Endodermal cell (in vitro differentiated cells): ENCODE measurements at regions not wholly inside any gene's neighbourhood (a gene's known extent, or its start where the extent isn't known, plus 50 kb on each side); places are given as distances from the start of the nearest gene placed in this dataset.

Experiments used
- DNase-seq: peaks from one replicate; pipeline ENCODE4 v3.0.0-alpha.2; 2017
- H3K27ac ChIP-seq: 2 replicates; pipeline ENCODE4 v1.5.1; 2013; ENCODE audit warnings: mild to moderate bottlenecking, low read depth, low read length, moderate library complexity
- H3K27me3 ChIP-seq: 2 replicates; pipeline ENCODE4 v1.6.1; 2013; ENCODE audit warnings: mild to moderate bottlenecking, low read length, moderate library complexity; ENCODE audit not compliant: insufficient read depth, control insufficient read depth, poor library complexity, severe bottlenecking
- H3K36me3 ChIP-seq: 2 replicates; pipeline ENCODE4 v1.7.0; 2013; ENCODE audit warnings: mild to moderate bottlenecking, low read length, moderate library complexity; ENCODE audit not compliant: control insufficient read depth, insufficient read depth
- H3K4me1 ChIP-seq: one replicate; pipeline ENCODE4 v1.7.0; 2013; ENCODE audit warnings: low read length; ENCODE audit not compliant: control insufficient read depth, insufficient read depth
- H3K4me3 ChIP-seq: 2 replicates; pipeline ENCODE4 v1.5.1; 2013; ENCODE audit warnings: mild to moderate bottlenecking, low read length, moderate library complexity
- H3K9ac ChIP-seq: 2 replicates; pipeline ENCODE4 v1.6.1; 2013; ENCODE audit warnings: mild to moderate bottlenecking, low read length, moderate library complexity; ENCODE audit not compliant: poor library complexity, severe bottlenecking; ENCODE audit errors: extremely low read depth
- H3K9me3 ChIP-seq: 2 replicates; pipeline ENCODE4 v1.6.1; 2013; ENCODE audit warnings: mild to moderate bottlenecking, low read length, moderate library complexity; ENCODE audit not compliant: control insufficient read depth
- H3K27ac Mint-ChIP-seq: 2 replicates; pipeline ENCODE4 v1.8.0; 2020; ENCODE audit warnings: mixed read lengths
- H3K27me3 Mint-ChIP-seq: 2 replicates; pipeline ENCODE4 v1.8.0; 2021; ENCODE audit warnings: mild to moderate bottlenecking, mixed read lengths; ENCODE audit not compliant: insufficient read depth
- H3K36me3 Mint-ChIP-seq: 2 replicates; pipeline ENCODE4 v1.8.0; 2020; ENCODE audit warnings: low read depth, mixed read lengths
- H3K4me1 Mint-ChIP-seq: 2 replicates; pipeline ENCODE4 v1.8.0; 2020; ENCODE audit warnings: mixed read lengths
- H3K4me3 Mint-ChIP-seq: 2 replicates; pipeline ENCODE4 v1.8.0; 2020; ENCODE audit warnings: mild to moderate bottlenecking, moderate library complexity, mixed read lengths
- H3K9me3 Mint-ChIP-seq: 2 replicates; pipeline ENCODE4 v1.8.0; 2020; ENCODE audit warnings: mild to moderate bottlenecking, mixed read lengths
- WGBS, 2 experiments: methylation state at CpG; one replicate each; pipeline versions ENCODE4 v1.1.5 to v1.1.7; 2013; ENCODE audit warnings: missing lambda C conversion rate in 2 of 2, mixed read lengths in 1 of 2; ENCODE audit not compliant: insufficient coverage in 1 of 2, insufficient read length in 1 of 2; 5-methylcytosine and 5-hydroxymethylcytosine counted together
- TF ChIP-seq, protein P1 (sequence below): fragments of 200-600 bp; sonication (generic); conservative IDR thresholded peaks from 2 replicates; pipeline ENCODE4 v1.5.0; 2021; ENCODE audit warnings: antibody characterized with exemption, mild to moderate bottlenecking

DNA sequence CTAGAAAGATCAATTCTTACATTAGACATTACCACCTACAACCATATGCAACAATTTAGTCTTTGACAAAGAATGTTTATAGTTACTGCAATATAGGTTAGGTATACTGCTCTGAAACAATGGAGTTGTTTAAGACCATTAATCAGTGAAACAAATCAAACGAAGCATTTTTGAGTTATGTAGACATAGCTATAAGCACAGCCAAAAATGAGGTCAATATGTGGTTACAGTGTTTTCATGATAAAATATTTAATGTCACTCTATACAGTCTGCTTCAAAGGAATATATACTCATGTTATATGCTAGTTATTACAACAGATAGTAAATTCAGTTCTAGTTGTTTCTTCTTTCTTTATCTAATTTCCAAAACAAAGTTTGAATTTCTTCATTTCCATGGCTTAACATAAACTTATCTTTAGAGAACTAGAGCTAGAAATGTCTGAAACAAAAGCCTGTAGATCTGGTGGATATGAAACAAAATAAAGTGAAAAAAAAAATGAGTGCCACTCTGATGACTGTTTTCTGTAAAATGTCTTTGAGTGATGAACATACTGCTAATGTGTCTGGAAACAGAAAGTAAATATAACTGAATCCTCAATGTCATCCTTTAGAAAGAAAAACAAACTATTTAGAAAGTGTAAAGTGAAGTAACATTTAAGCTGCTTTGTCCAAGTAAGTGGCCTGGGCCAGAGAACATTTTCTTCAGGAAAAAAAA is 809.0 kb downstream of the FAT4 start:
- Histone ChIP-seq H3K27ac (no peak overlapping the region), H3K4me3 (no peak overlapping the region), H3K4me1 (no peaks in the 10 kb centered on the region), H3K9ac (no peak overlapping the region), H3K36me3 (no peaks in the 10 kb centered on the region), H3K27me3 (no peaks in the 10 kb centered on the region), H3K9me3 (no peaks in the 10 kb centered on the region)
- WGBS, 2 experiments, result 95 to 100% methylated on average over 1 of the region's 1 CpG
- H3K4me3 Mint-ChIP-seq, result no peak overlapping the region
- TF ChIP-seq, protein P1, sequence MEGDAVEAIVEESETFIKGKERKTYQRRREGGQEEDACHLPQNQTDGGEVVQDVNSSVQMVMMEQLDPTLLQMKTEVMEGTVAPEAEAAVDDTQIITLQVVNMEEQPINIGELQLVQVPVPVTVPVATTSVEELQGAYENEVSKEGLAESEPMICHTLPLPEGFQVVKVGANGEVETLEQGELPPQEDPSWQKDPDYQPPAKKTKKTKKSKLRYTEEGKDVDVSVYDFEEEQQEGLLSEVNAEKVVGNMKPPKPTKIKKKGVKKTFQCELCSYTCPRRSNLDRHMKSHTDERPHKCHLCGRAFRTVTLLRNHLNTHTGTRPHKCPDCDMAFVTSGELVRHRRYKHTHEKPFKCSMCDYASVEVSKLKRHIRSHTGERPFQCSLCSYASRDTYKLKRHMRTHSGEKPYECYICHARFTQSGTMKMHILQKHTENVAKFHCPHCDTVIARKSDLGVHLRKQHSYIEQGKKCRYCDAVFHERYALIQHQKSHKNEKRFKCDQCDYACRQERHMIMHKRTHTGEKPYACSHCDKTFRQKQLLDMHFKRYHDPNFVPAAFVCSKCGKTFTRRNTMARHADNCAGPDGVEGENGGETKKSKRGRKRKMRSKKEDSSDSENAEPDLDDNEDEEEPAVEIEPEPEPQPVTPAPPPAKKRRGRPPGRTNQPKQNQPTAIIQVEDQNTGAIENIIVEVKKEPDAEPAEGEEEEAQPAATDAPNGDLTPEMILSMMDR, result no peak
- no peak overlapping the region for H3K27ac Mint-ChIP-seq
- no peaks in the 10 kb centered on the region for H3K27me3 Mint-ChIP-seq
- no peaks in the 10 kb centered on the region for H3K9me3 Mint-ChIP-seq
- no peaks in the 10 kb centered on the region for H3K4me1 Mint-ChIP-seq
- H3K36me3 Mint-ChIP-seq, result no peaks in the 10 kb centered on the region
- DNase-seq, result no peak

DNA sequence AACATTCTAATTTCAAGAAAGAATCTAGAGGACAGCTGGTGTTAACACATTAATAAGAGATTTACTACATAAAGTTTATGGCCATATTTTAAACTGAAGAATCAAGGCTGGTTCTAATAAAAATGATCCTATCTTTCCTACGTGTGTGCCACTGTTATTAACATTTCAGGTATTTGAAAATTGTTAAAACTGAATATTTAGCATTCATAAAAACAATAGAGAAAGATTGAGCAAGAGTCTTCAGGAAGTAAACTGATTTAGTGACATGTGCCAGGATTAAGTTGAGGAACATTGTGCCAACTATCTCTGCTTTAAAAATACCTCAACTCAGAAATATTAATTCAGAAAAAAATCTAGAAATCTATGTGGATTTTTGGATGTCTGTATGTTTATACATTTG is 810.1 kb downstream of the FAT4 start:
- no peak overlapping the region for H3K9ac ChIP-seq
- 73 to 100% methylated on average over 1 of the region's 1 CpG for WGBS, 2 experiments

DNA sequence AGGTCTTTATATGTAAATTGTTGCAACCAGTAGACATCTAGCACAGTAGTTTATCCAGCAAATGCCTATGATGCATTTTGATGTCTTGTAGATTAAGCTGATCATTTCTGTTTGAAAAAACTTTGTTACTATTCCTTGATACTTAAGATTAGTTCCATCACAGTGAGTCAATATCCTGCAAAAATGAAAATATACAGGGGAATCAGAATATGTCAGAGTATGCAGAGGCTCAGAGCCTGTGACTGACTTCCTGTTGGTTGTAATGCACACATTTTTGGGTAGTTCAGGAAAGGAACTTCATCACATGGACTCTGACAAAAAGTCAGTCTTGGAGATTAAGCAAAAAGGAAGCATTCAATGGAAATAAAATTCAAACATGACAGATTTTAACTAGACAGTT is 815.5 kb downstream of the FAT4 start:
- H3K9me3 ChIP-seq, result peaks cover 18% of the 10 kb centered on the region
- H3K4me1 ChIP-seq, result no peaks in the 10 kb centered on the region
- Mint-ChIP-seq H3K4me1 (no peaks in the 10 kb centered on the region), H3K27ac (no peak overlapping the region), H3K27me3 (no peaks in the 10 kb centered on the region), H3K9me3 (peaks cover 47% of the 10 kb centered on the region), H3K36me3 (peaks cover 2% of the 10 kb centered on the region), H3K4me3 (no peak overlapping the region)
- no peaks in the 10 kb centered on the region for H3K27me3 ChIP-seq
- H3K36me3 ChIP-seq, result no peaks in the 10 kb centered on the region
- DNase-seq, result no peak
- TF ChIP-seq, protein P1, result no peak
- H3K27ac ChIP-seq, result no peak overlapping the region
- no peak overlapping the region for H3K9ac ChIP-seq
- H3K4me3 ChIP-seq, result no peak overlapping the region

More for the DNA sequence above, 810.1 kb downstream of the FAT4 start:
- Histone ChIP-seq H3K27me3 (no peaks in the 10 kb centered on the region), H3K27ac (no peak overlapping the region), H3K4me1 (no peaks in the 10 kb centered on the region), H3K36me3 (no peaks in the 10 kb centered on the region), H3K4me3 (no peak overlapping the region), H3K9me3 (peaks cover under 1% of the 10 kb centered on the region)
- Mint-ChIP-seq H3K4me1 (no peaks in the 10 kb centered on the region), H3K27me3 (no peaks in the 10 kb centered on the region), H3K9me3 (peaks cover 2% of the 10 kb centered on the region), H3K27ac (no peak overlapping the region), H3K36me3 (no peaks in the 10 kb centered on the region), H3K4me3 (no peak overlapping the region)
- TF ChIP-seq, protein P1, result no peak
- DNase-seq, result no peak
